Neural progenitor cell (in vitro differentiated cells): ENCODE measurements at regions not wholly inside any gene's neighbourhood (a gene's known extent, or its start where the extent isn't known, plus 50 kb on each side); places are given as distances from the start of the nearest gene placed in this dataset.

ENCODE experiments used
- EZH2 ChIP-seq: fragments of 200-600 bp; sonication (generic); IDR thresholded peaks from 2 replicates; pipeline ENCODE4 v1.6.1; 2017; ENCODE audit warnings: antibody characterized with exemption, mild to moderate bottlenecking, moderate library complexity
- EZH2phosphoT487 ChIP-seq: fragments of 200-600 bp; sonication (generic); IDR thresholded peaks from 2 replicates; pipeline ENCODE4 v1.6.1; 2017; ENCODE audit warnings: antibody characterized with exemption
- TF ChIP-seq, protein P1 (sequence below): fragments of 200-600 bp; sonication (generic); IDR thresholded peaks from 2 replicates; pipeline ENCODE4 v1.5.1; 2017; ENCODE audit warnings: antibody characterized with exemption, mild to moderate bottlenecking

DNA sequence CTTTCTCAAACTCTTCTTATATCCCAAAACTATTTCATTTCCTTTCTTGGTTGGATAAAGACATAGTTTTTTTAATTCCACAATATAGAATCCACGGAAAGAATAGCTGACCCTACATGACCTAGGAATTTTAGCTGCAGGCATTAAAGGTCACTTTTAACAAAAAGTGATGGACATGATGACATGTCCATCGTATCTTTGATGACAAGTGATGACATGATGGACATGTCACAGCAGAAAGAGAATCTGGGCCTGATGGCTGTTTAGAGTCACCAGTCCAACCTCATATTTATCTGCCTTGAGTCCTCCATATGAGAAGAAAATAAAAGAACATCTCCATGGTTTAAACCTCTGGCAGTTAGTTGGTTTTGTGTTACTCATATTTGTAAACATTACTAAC is 106.2 kb downstream of the PLG start:
- TF ChIP-seq, protein P1, sequence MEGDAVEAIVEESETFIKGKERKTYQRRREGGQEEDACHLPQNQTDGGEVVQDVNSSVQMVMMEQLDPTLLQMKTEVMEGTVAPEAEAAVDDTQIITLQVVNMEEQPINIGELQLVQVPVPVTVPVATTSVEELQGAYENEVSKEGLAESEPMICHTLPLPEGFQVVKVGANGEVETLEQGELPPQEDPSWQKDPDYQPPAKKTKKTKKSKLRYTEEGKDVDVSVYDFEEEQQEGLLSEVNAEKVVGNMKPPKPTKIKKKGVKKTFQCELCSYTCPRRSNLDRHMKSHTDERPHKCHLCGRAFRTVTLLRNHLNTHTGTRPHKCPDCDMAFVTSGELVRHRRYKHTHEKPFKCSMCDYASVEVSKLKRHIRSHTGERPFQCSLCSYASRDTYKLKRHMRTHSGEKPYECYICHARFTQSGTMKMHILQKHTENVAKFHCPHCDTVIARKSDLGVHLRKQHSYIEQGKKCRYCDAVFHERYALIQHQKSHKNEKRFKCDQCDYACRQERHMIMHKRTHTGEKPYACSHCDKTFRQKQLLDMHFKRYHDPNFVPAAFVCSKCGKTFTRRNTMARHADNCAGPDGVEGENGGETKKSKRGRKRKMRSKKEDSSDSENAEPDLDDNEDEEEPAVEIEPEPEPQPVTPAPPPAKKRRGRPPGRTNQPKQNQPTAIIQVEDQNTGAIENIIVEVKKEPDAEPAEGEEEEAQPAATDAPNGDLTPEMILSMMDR, result no peak
- no peak for TF ChIP-seq EZH2
- TF ChIP-seq EZH2phosphoT487, result no peak
